Thoracic aorta (tissue), 2 donors: ENCODE measurements at regions not wholly inside any gene's neighbourhood (a gene's known extent, or its start where the extent isn't known, plus 50 kb on each side); places are given as distances from the start of the nearest gene placed in this dataset.
"Not testable (repeated sequence)": the region's sequence is repeated elsewhere in the genome, so short reads cannot be mapped to it uniquely, and the experiment has no call there.

Source experiments
- ATAC-seq: fragments of 150-250 bp; one replicate; pipeline ENCODE4 v1.8.0; 2017; ENCODE audit warnings: low read depth; ENCODE audit not compliant: insufficient number of reproducible peaks, low FRiP score
- DNase-seq: peaks from one replicate; pipeline ENCODE4 v3.0.0-alpha.2; 2020; ENCODE audit warnings: low spot score
- H3K27ac ChIP-seq, 2 donors: fragments of 200-600 bp; sonication (generic); 1 replicate in 1 of 2; 2 replicates in 1 of 2; pipeline ENCODE4 v1.5.1; 2016; ENCODE audit warnings: mild to moderate bottlenecking in 2 of 2, moderate library complexity in 2 of 2
- H3K27me3 ChIP-seq: fragments of 200-600 bp; sonication (generic); replicated peaks from 2 replicates; pipeline ENCODE4 v1.6.0; 2016; ENCODE audit warnings: mild to moderate bottlenecking; ENCODE audit not compliant: insufficient read depth
- H3K36me3 ChIP-seq: fragments of 200-600 bp; sonication (generic); one replicate; pipeline ENCODE4 v1.5.1; 2016
- H3K4me1 ChIP-seq, 2 donors: fragments of 200-600 bp; sonication (generic); 1 replicate in 1 of 2; 2 replicates in 1 of 2; pipeline versions ENCODE4 v1.5.1 to v1.6.0; 2016; ENCODE audit warnings: low read depth in 2 of 2, mild to moderate bottlenecking in 1 of 2; ENCODE audit not compliant: control insufficient read depth in 1 of 2
- H3K4me3 ChIP-seq: fragments of 200-600 bp; sonication (generic); 2 replicates; pipeline ENCODE4 v1.5.1; 2016; ENCODE audit warnings: mild to moderate bottlenecking
- H3K9me3 ChIP-seq: fragments of 200-600 bp; sonication (generic); 2 replicates; pipeline ENCODE4 v1.5.1; 2016
- CTCF ChIP-seq: fragments of 200-600 bp; sonication (generic); IDR thresholded peaks from one replicate; pipeline ENCODE4 v1.5.1; 2019; ENCODE audit warnings: antibody characterized with exemption

- no peak for DNase-seq
- no peak for ATAC-seq
- peaks cover 10% of the 10 kb centered on the region for H3K9me3 ChIP-seq
- no peaks in the 10 kb centered on the region for H3K4me1 ChIP-seq
- no peak overlapping the region for H3K27ac ChIP-seq
- H3K4me3 ChIP-seq: no peak overlapping the region
- no peaks in the 10 kb centered on the region for H3K36me3 ChIP-seq
- no peaks in the 10 kb centered on the region for H3K27me3 ChIP-seq
- TF ChIP-seq CTCF: no peak
These were observed 76.3 kb downstream of the DRAM2 start for GRCh38 chr1:111063595-111063994.

GRCh38 chr1:111062624-111063023 is 77.3 kb downstream of the DRAM2 start:
- no peak for TF ChIP-seq CTCF
- ATAC-seq (no peak), DNase-seq (no peak)
- Histone ChIP-seq H3K4me3 (no peak overlapping the region), H3K4me1 (no peaks in the 10 kb centered on the region), H3K27me3 (no peaks in the 10 kb centered on the region), H3K9me3 (peaks cover 6% of the 10 kb centered on the region), H3K27ac (no peak overlapping the region), H3K36me3 (no peaks in the 10 kb centered on the region)

- H3K4me1 ChIP-seq: no peaks in the 10 kb centered on the region
- peaks cover 4% of the 10 kb centered on the region for H3K9me3 ChIP-seq
- no peaks in the 10 kb centered on the region for H3K36me3 ChIP-seq
- ATAC-seq (no peak), DNase-seq (no peak)
- no peak overlapping the region for H3K4me3 ChIP-seq
- H3K27ac ChIP-seq: no peak overlapping the region
- H3K27me3 ChIP-seq: no peaks in the 10 kb centered on the region
- TF ChIP-seq CTCF: no peak
These were observed 77.8 kb downstream of the DRAM2 start for GRCh38 chr1:111062081-111062480.

- Histone ChIP-seq H3K4me3 (no peak overlapping the region), H3K4me1 (no peaks in the 10 kb centered on the region), H3K9me3 (no peaks in the 10 kb centered on the region), H3K36me3 (no peaks in the 10 kb centered on the region), H3K27me3 (no peaks in the 10 kb centered on the region), H3K27ac (no peak overlapping the region)
- no peak for TF ChIP-seq CTCF
- DNase-seq: no peak
- ATAC-seq: no peak
These were observed 85.2 kb downstream of the DRAM2 start for GRCh38 chr1:111054656-111055055.

- Histone ChIP-seq H3K4me3 (no peak overlapping the region), H3K27me3 (no peaks in the 10 kb centered on the region), H3K9me3 (no peaks in the 10 kb centered on the region), H3K27ac (no peak overlapping the region), H3K36me3 (no peaks in the 10 kb centered on the region), H3K4me1 (no peaks in the 10 kb centered on the region)
- ATAC-seq (no peak), DNase-seq (no peak)
- no peak for TF ChIP-seq CTCF
These were observed 87.6 kb downstream of the DRAM2 start for GRCh38 chr1:111052246-111052645.

GRCh38 chr1:111048253-111048652 is 84.5 kb upstream of the LRIF1 start:
- not testable (repeated sequence) for H3K4me1 ChIP-seq, H3K27ac ChIP-seq, H3K27me3 ChIP-seq, H3K4me3 ChIP-seq, ATAC-seq, H3K9me3 ChIP-seq, DNase-seq, H3K36me3 ChIP-seq
